ENCODE measurements at regions not wholly inside any gene's neighbourhood (a gene's known extent, or its start where the extent isn't known, plus 50 kb on each side); places are given as distances from the start of the nearest gene placed in this dataset.

DNA sequence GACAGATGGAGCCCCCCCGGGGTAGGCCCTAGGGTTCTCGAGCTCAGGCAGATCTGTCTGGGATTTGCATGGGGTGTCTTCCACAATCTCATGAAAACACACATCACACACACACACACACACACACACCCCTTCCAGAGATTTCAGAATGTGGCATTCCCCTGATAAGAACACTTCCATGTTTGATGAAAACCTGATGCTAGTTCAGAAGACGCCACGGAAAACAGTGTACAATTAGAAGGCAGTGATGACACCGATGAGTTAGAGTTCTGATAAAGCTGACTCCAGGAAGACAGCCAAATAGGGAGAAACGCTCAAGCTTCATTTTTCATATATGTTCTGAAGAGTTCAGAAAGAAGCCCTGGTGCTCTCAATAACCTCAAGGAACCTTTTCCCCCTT lies 438.7 kb upstream of the JARID2 start:
- no peak overlapping the region for H3K4me3 ChIP-seq (ENCODE audit: low read depth, low read length)
- TF ChIP-seq, protein P1, sequence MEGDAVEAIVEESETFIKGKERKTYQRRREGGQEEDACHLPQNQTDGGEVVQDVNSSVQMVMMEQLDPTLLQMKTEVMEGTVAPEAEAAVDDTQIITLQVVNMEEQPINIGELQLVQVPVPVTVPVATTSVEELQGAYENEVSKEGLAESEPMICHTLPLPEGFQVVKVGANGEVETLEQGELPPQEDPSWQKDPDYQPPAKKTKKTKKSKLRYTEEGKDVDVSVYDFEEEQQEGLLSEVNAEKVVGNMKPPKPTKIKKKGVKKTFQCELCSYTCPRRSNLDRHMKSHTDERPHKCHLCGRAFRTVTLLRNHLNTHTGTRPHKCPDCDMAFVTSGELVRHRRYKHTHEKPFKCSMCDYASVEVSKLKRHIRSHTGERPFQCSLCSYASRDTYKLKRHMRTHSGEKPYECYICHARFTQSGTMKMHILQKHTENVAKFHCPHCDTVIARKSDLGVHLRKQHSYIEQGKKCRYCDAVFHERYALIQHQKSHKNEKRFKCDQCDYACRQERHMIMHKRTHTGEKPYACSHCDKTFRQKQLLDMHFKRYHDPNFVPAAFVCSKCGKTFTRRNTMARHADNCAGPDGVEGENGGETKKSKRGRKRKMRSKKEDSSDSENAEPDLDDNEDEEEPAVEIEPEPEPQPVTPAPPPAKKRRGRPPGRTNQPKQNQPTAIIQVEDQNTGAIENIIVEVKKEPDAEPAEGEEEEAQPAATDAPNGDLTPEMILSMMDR (conservative IDR thresholded peaks at IDR 0.05; ENCODE audit: low read depth, low read length): no peak
- DNase-seq (ENCODE audit: low read depth): no peak

- TF ChIP-seq, protein P1 (conservative IDR thresholded peaks at IDR 0.05; ENCODE audit: low read depth, low read length): no peak
- DNase-seq (ENCODE audit: low read depth): no peak
- no peak overlapping the region for H3K4me3 ChIP-seq (ENCODE audit: low read depth, low read length)
Observed at GRCh38 chr6:14807971-14808370, 437.9 kb upstream of the JARID2 start.

DNA sequence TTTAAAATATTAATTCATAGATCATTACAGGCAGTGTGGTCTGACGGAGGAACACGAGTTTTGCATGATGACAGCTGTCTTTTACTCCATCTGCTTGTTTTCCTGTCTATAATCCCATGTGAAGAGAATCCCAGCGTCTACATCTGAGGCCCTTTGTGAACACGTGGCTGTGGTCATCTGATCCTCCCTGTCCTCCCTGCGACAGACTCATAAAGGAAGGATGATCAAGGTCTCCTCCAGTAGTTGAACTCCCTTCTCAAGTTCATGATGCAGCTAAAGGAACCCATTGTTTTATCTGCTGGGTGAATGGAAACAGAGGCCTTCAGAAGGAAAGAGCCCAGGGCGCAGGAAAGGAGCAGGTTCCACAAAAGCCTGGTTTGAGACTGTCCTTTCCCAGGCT lies 435.8 kb upstream of the JARID2 start:
- DNase-seq (ENCODE audit: low read depth): no peak
- TF ChIP-seq, protein P1 (conservative IDR thresholded peaks at IDR 0.05; ENCODE audit: low read depth, low read length): no peak
- H3K4me3 ChIP-seq (ENCODE audit: low read depth, low read length): no peak overlapping the region

DNA sequence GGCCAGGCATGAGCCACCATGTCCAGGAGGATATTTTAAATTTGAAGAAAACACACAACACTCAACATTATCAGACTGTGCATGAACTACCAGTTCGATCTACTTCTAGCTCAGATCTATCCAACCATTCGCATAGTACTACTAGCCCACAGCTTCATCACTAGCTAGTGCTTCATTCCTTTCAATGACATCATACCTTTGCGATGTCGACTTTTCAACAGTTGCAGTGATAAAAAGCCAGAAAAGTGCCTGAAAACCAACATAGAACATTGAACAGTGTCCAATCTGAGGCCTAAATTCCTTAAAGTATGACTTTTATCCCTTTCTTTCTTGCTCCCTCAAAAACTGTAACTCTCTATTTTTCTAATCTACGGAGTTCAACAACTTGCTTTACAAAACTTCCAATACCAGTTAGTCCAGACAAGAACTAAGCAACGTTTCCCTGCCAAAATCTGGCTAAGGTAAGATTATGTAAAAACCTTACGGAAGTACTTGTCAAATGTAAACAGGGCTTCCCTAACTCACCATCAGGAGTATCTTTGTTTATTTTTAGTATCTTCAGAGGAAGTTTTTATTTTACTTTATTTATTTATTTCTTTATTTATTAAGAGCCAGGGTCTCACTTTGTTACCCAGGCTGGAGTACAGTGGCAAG lies 434.0 kb upstream of the JARID2 start:
- TF ChIP-seq, protein P1 (conservative IDR thresholded peaks at IDR 0.05; ENCODE audit: low read depth, low read length): no peak
- H3K4me3 ChIP-seq (ENCODE audit: low read depth, low read length): no peak overlapping the region
- no peak for DNase-seq (ENCODE audit: low read depth)

- TF ChIP-seq, protein P1 (conservative IDR thresholded peaks at IDR 0.05; ENCODE audit: low read depth, low read length): no peak
- no peak overlapping the region for H3K4me3 ChIP-seq (ENCODE audit: low read depth, low read length)
- DNase-seq (ENCODE audit: low read depth): no peak
Observed at GRCh38 chr6:14814016-14814415, 431.9 kb upstream of the JARID2 start.

GRCh38 chr6:14816116-14816859 lies 429.6 kb upstream of the JARID2 start:
- no peak for DNase-seq (ENCODE audit: low read depth)
- no peak overlapping the region for H3K4me3 ChIP-seq (ENCODE audit: low read depth, low read length)
- TF ChIP-seq, protein P1 (conservative IDR thresholded peaks at IDR 0.05; ENCODE audit: low read depth, low read length): no peak

DNA sequence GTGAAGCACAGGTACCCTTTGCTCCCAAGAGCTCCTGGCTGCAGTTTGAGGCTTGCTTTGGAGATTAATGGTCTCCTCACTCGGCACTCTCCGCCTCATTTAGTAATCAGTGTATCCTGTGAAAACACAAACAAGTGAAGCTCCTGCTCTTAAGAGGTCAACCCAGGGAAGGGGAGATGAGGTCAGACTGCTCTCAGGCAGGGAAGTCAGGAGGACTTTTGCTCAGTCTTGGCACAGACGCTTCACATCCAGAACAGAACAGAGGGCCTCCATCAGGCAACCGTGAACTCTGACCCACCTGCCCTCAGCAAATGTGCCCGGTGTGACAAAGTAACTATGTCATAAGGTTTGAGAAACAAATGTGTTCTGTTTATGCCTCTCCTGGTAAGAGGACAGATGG lies 428.8 kb upstream of the JARID2 start:
- TF ChIP-seq, protein P1 (conservative IDR thresholded peaks at IDR 0.05; ENCODE audit: low read depth, low read length): no peak
- DNase-seq (ENCODE audit: low read depth): no peak

More for the DNA sequence above, 428.8 kb upstream of the JARID2 start:
- H3K4me3 ChIP-seq (ENCODE audit: low read depth, low read length): no peak overlapping the region

Data from epithelial cell of proximal tubule (primary cell).